Activated T-helper 1 cell treated with anti-CD3 and anti-CD28 coated beads, Interleukin-12 subunit alpha, Interleukin-12 subunit beta, Interleukin-2, Interleukin-4 antibody, amounts not matched to agents 30 ng/mL and 10 ng/mL and 1 ng/mL, durations not matched to agents 14 hours and 24 hours and 36 hours (primary cell): ENCODE measurements at regions not wholly inside any gene's neighbourhood (a gene's known extent, or its start where the extent isn't known, plus 50 kb on each side); places are given as distances from the start of the nearest gene placed in this dataset.

ENCODE experiments used
- DNase-seq: peaks from one replicate; pipeline ENCODE4 v3.0.0; 2021; ENCODE audit warnings: low spot score
- H3K27ac Mint-ChIP-seq: one replicate; pipeline ENCODE4 v1.8.0; 2021; ENCODE audit warnings: mild to moderate bottlenecking, mixed read lengths
- H3K27me3 Mint-ChIP-seq: one replicate; pipeline ENCODE4 v1.8.0; 2022; ENCODE audit warnings: mild to moderate bottlenecking, moderate library complexity, mixed read lengths; ENCODE audit not compliant: insufficient read depth
- H3K36me3 Mint-ChIP-seq: one replicate; pipeline ENCODE4 v1.8.0; 2021; ENCODE audit warnings: low read depth, mixed read lengths
- H3K4me1 Mint-ChIP-seq: one replicate; pipeline ENCODE4 v1.8.0; 2021; ENCODE audit warnings: low read depth, mixed read lengths
- H3K4me3 Mint-ChIP-seq: one replicate; pipeline ENCODE4 v1.8.0; 2021; ENCODE audit warnings: mild to moderate bottlenecking, moderate library complexity, mixed read lengths
- H3K9me3 Mint-ChIP-seq: one replicate; pipeline ENCODE4 v1.8.0; 2021; ENCODE audit warnings: mixed read lengths
- intact Hi-C: fragments of 100-400 bp; cut with micrococcal nuclease; formaldehyde crosslinking; loops from one replicate; pipeline ENCODE4 v1.15.1; 2024

- no peak for DNase-seq
Observed at GRCh38 chr3:152554980-152555379, 280.0 kb upstream of the P2RY1 start.

DNA sequence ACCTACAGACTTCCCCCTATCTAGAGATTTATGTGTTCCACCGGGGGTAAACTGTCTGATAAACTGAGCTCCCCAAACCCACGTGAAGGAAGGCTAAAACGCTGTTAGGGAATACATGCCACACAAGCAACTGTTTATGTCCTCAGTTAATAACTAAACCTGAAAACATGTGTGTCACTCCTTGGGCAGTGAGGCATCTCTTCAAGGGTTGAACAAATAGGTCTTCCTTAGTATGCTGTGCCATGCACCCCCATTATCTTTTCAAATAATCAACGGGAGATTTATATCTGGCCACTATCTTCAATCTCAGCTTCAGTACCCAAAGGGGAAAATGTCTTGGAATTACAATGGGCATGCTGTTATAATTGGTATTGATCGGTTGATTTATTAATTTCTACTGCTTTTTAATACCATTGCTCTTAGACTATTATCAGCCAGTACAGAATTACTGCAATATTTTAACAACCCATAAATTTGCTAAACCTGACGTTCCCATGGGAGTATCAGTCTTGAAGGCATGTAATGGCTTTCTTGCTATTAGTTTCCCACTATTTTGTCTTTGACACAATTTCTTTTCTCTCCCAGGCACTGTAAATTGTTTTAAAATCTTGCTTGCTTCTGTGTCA is 279.2 kb upstream of the P2RY1 start:
- Mint-ChIP-seq H3K27ac (no peak overlapping the region), H3K4me1 (peaks cover 9% of the 10 kb centered on the region), H3K4me3 (no peak overlapping the region), H3K36me3 (no peaks in the 10 kb centered on the region), H3K27me3 (peaks cover 7% of the 10 kb centered on the region), H3K9me3 (peaks cover 10% of the 10 kb centered on the region)
- DNase-seq = no peak
- intact Hi-C loops = no loop called here

More at GRCh38 chr3:152554980-152555379, 280.0 kb upstream of the P2RY1 start:
- Mint-ChIP-seq H3K27me3 (peaks cover 7% of the 10 kb centered on the region), H3K27ac (no peak overlapping the region), H3K4me3 (no peak overlapping the region), H3K36me3 (no peaks in the 10 kb centered on the region), H3K4me1 (peaks cover 9% of the 10 kb centered on the region), H3K9me3 (peaks cover 10% of the 10 kb centered on the region)
- intact Hi-C loops = no loop called here

DNA sequence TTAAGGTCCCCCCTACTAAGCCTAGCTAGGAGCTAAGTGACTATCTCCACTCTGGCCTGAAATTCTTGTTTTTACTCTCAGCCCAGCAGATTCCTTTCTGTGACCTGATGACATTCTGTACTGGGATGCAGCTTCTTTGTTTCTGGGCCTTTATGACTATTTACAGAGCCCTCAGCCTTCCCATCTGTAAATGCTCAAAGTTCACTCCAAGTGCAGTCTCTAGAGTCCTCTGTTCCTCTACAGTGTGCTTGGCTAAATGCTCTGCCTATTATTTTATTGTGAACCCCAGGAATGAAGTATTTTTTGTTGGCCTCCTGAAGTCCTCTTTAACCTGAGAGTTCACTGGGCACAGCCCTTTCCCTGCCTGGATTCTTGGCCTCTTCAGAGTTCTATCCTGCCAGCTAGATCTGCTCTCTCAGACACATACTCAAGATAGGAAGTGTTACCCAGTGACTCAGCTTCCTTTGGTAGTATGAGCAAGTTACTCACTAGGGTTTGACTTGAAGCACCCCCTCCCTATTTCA is 278.1 kb upstream of the P2RY1 start:
- Mint-ChIP-seq H3K9me3 (peaks cover 10% of the 10 kb centered on the region), H3K4me1 (peaks cover 9% of the 10 kb centered on the region), H3K27ac (no peak overlapping the region), H3K36me3 (no peaks in the 10 kb centered on the region), H3K27me3 (peaks cover 4% of the 10 kb centered on the region), H3K4me3 (no peak overlapping the region)
- no peak for DNase-seq
- intact Hi-C loops = no loop called here

DNA sequence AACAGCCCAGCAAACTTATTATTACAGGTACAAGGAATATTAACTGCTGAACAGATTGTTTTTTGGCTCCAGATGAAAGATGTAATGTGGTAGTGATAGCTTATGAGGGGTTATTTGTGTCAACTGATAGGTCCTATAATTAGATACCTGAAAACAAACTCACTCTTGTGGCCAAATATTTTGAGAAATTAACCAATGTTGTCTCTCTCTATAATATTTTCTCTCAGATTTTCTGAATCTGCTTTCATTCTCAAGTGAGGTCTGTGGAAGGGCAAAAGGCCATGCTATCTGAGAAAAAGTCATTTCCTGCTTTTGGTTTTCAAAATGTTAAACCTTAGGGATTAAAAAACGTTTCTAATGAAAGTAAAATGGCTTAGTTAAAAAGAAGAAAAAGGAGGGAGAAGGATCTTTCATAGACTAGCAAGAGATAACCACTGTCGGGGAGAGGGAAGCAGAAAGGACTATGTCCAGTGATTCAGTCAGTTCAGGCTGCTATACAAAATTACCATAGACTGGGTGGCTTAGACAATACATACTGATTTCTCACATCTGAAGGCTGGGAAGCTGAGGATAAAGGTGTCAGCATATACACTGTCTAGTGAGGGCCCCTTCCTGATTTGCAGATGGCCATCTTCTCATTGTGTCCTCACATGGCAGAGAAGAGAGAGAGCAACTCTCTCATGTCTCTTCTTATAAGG is 277.5 kb upstream of the P2RY1 start:
- Mint-ChIP-seq H3K9me3 (peaks cover 10% of the 10 kb centered on the region), H3K4me1 (peaks cover 9% of the 10 kb centered on the region), H3K4me3 (no peak overlapping the region), H3K27ac (no peak overlapping the region), H3K36me3 (no peaks in the 10 kb centered on the region), H3K27me3 (peaks cover 4% of the 10 kb centered on the region)
- intact Hi-C loops = no loop called here
- no peak for DNase-seq

DNA sequence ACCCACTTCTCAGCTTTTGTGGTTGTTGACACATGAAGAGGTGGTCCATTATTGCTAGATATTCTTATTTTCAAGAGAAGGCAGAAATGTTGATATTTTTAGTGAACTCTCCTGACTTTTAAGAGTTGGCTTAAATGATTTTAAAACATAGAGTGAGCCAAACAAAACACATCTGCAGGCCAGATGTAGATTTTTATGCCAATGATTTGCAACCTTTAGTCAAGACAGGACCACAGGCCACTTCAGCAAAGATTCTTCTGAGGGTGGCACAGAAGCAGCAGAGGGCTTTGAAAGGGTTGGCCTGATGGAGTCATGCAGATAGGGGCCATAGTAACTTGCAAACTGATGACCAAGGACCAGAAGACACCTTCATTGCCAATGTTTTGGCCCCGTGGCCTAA is 276.5 kb upstream of the P2RY1 start:
- intact Hi-C loops = no loop called here
- H3K9me3 Mint-ChIP-seq = peaks cover 10% of the 10 kb centered on the region
- no peak for DNase-seq
- peaks cover 4% of the 10 kb centered on the region for H3K27me3 Mint-ChIP-seq
- peaks cover 9% of the 10 kb centered on the region for H3K4me1 Mint-ChIP-seq
- H3K27ac Mint-ChIP-seq = no peak overlapping the region
- H3K36me3 Mint-ChIP-seq = no peaks in the 10 kb centered on the region
- no peak overlapping the region for H3K4me3 Mint-ChIP-seq

GRCh38 chr3:152559246-152559645 is 275.7 kb upstream of the P2RY1 start:
- peaks cover 10% of the 10 kb centered on the region for H3K9me3 Mint-ChIP-seq
- peaks cover 9% of the 10 kb centered on the region for H3K4me1 Mint-ChIP-seq
- DNase-seq = no peak
- no peak overlapping the region for H3K4me3 Mint-ChIP-seq
- no peak overlapping the region for H3K27ac Mint-ChIP-seq
- intact Hi-C loops = no loop called here
- peaks cover 1% of the 10 kb centered on the region for H3K27me3 Mint-ChIP-seq
- H3K36me3 Mint-ChIP-seq = no peaks in the 10 kb centered on the region

GRCh38 chr3:152564459-152564858 is 270.5 kb upstream of the P2RY1 start:
- Mint-ChIP-seq H3K4me1 (no peaks in the 10 kb centered on the region), H3K9me3 (no peaks in the 10 kb centered on the region), H3K4me3 (no peak overlapping the region), H3K36me3 (no peaks in the 10 kb centered on the region), H3K27ac (no peak overlapping the region), H3K27me3 (peaks cover 9% of the 10 kb centered on the region)
- intact Hi-C loops = no loop called here
- no peak for DNase-seq

DNA sequence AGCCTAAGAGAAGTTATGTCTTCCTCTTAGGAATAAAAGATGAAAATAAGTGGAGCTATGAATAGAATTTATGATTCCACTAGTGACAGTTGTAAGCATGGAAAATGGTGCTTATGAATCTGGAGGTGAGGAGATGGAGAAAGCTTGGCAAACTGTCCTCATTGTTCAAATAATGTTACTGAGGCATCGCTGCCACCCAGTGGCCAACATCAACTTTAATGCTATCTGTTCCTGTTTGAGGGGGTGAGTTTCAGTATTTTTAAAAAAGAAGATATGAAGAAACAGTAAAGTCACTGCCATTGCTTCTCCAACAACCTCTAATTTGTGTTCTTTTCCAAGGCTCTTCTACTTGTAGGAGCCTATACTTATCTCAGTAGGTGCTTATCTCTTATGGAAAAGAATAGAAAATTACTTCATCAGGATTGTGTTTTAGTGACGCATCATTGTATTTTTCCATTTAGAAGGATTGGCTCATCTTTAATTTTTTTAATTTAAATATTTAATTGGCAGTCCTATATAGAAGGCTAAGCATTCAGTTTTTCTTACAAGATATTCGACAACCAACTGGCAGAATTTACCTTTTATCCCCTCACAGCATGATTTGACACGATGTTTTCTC is 260.4 kb upstream of the P2RY1 start:
- no peaks in the 10 kb centered on the region for H3K9me3 Mint-ChIP-seq
- no peak overlapping the region for H3K27ac Mint-ChIP-seq
- H3K36me3 Mint-ChIP-seq = no peaks in the 10 kb centered on the region
- intact Hi-C loops = loop anchor here (1.0 kb wide), 2 partner anchors 50 to 100 kb away; no protein-coding TSS in a partner anchor
- H3K4me1 Mint-ChIP-seq = no peaks in the 10 kb centered on the region
- H3K4me3 Mint-ChIP-seq = no peak overlapping the region
- H3K27me3 Mint-ChIP-seq = peaks cover 22% of the 10 kb centered on the region
- no peak for DNase-seq

DNA sequence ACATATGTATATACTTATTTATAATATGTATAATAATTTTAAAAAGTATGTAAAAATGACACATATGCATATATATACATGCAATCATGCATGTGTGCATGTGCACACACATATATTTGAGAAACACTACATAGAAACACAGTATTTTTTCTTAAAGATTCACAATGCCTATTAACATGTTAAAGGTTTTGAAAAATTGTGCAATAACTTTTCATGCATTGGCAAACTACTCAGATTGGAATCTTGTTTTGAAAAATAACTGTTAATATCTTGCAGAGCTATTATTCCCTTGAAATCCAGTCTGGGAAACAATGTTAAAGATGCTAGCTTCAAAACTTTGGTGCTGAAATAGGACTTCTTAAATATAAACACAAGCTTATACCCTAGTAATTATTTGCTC is 256.2 kb upstream of the P2RY1 start:
- DNase-seq = no peak
- Mint-ChIP-seq H3K27ac (no peak overlapping the region), H3K4me3 (no peak overlapping the region), H3K4me1 (no peaks in the 10 kb centered on the region), H3K9me3 (no peaks in the 10 kb centered on the region), H3K27me3 (peaks cover 23% of the 10 kb centered on the region), H3K36me3 (no peaks in the 10 kb centered on the region)
- intact Hi-C loops = no loop called here

- Mint-ChIP-seq H3K27me3 (peaks cover 15% of the 10 kb centered on the region), H3K4me3 (no peak overlapping the region), H3K27ac (no peak overlapping the region), H3K4me1 (no peaks in the 10 kb centered on the region), H3K9me3 (no peaks in the 10 kb centered on the region), H3K36me3 (no peaks in the 10 kb centered on the region)
- DNase-seq = no peak
- intact Hi-C loops = no loop called here
Observed at GRCh38 chr3:152581951-152582350, 253.0 kb upstream of the P2RY1 start.

DNA sequence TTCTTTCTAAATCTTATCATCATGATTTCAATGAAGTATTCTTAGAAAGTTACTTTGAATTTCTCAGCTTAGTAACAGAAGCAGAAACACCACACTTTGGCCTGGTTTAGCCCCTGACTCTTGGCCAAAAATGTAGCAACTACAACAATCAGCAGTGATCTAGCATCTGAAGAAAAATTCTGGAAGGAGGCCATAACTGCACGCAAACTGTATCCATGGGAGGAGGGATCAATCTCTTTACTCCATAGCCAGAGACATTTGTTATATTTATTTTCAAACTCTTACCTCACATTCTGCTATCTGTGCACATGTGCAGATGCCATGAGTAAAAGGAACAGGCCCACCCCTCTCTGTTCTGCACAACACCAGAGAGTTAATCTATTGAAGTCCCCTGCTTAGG is 251.0 kb upstream of the P2RY1 start:
- H3K36me3 Mint-ChIP-seq = no peaks in the 10 kb centered on the region
- intact Hi-C loops = no loop called here
- H3K4me3 Mint-ChIP-seq = no peak overlapping the region
- no peak overlapping the region for H3K27ac Mint-ChIP-seq
- H3K4me1 Mint-ChIP-seq = no peaks in the 10 kb centered on the region
- no peak for DNase-seq
- H3K27me3 Mint-ChIP-seq = peaks cover 10% of the 10 kb centered on the region
- no peaks in the 10 kb centered on the region for H3K9me3 Mint-ChIP-seq

DNA sequence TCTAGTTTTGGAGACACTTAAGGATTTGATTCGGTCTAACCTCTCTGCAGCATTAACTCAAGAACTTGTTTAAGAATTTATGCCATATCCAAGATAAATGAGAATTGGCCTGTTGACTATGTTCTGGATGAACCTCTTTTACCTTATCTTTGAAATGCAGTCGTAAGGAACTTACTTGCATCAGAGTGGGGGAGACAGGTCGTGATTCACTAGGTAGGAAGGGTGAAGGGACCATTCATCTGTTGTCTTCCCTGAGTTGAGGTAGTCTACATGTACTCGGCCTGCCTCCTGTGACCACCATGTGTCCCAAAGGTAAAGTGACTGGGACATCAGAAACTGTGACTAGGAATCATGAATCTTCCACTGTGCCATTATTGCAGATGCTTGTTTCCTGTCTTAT is 248.0 kb upstream of the P2RY1 start:
- Mint-ChIP-seq H3K27me3 (peaks cover 8% of the 10 kb centered on the region), H3K27ac (no peak overlapping the region), H3K36me3 (no peaks in the 10 kb centered on the region), H3K4me1 (no peaks in the 10 kb centered on the region), H3K4me3 (no peak overlapping the region), H3K9me3 (no peaks in the 10 kb centered on the region)
- DNase-seq = no peak
- intact Hi-C loops = no loop called here

DNA sequence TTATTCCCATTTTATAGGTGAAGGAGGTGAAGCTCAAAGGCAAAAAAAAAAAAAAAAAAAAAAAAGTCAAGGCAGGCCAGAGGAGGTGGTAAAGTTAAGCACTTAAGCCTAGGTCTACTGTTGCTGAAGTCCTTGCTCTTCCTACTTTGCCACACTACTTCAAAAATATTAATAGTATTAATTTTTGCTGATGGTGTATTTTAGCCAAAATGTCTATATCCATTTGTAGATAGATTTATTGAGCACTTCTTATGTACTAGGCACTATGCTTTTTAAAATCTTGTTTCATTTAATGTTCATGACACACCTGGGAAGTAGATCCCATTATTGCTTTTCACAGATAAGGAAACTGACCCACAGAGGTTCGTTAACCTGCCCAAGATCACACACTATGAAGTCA is 247.1 kb upstream of the P2RY1 start:
- Mint-ChIP-seq H3K36me3 (no peaks in the 10 kb centered on the region), H3K27ac (no peak overlapping the region), H3K27me3 (peaks cover 8% of the 10 kb centered on the region), H3K4me3 (no peak overlapping the region), H3K4me1 (no peaks in the 10 kb centered on the region), H3K9me3 (no peaks in the 10 kb centered on the region)
- no peak for DNase-seq
- intact Hi-C loops = no loop called here
